AG09319 (cell line): ENCODE measurements at regions not wholly inside any gene's neighbourhood (a gene's known extent, or its start where the extent isn't known, plus 50 kb on each side); places are given as distances from the start of the nearest gene placed in this dataset.

Source experiments
- DNase-seq: peaks from one replicate; pipeline ENCODE4 v3.0.0-alpha.2; 2010; ENCODE audit warnings: low read depth; ENCODE audit errors: extremely low read depth
- CTCF ChIP-seq: IDR thresholded peaks from 2 replicates; pipeline ENCODE4 v1.5.1; 2011; ENCODE audit warnings: low read depth, mild to moderate bottlenecking, inconsistent platforms, low read length, moderate library complexity

GRCh38 chr6:151757506-151757955 is 50.0 kb upstream of the ESR1 start:
- TF ChIP-seq CTCF = no peak
- no peak for DNase-seq
